Astrocyte of the cerebellum (primary cell): ENCODE measurements at regions not wholly inside any gene's neighbourhood (a gene's known extent, or its start where the extent isn't known, plus 50 kb on each side); places are given as distances from the start of the nearest gene placed in this dataset.
"Not testable (repeated sequence)": the region's sequence is repeated elsewhere in the genome, so short reads cannot be mapped to it uniquely, and the experiment has no call there.

ENCODE experiments used
- DNase-seq: peaks from one replicate; pipeline ENCODE4 v3.0.0-alpha.2; 2011; ENCODE audit warnings: low read depth
- H3K4me3 ChIP-seq: 2 replicates; pipeline ENCODE4 v1.5.1; 2011; ENCODE audit warnings: mild to moderate bottlenecking, low read depth, low read length, moderate library complexity
- CTCF ChIP-seq: IDR thresholded peaks from 2 replicates; pipeline ENCODE4 v1.5.1; 2012; ENCODE audit warnings: low read length, low read depth, moderate library complexity, mild to moderate bottlenecking; ENCODE audit errors: missing control alignments
- in situ Hi-C: cut with HindIII; loops from 2 replicates; pipeline ENCODE4 v1.10.0; 2017; ENCODE audit warnings: low sequenced_read_pairs

- TF ChIP-seq CTCF = no peak
- H3K4me3 ChIP-seq = no peak overlapping the region
- in situ Hi-C loops = no loop called here
- no peak for DNase-seq
Observed at GRCh38 chr1:67551375-67551774, 121.2 kb upstream of the SERBP1 start.

GRCh38 chr1:67552336-67552759 is 122.1 kb upstream of the SERBP1 start:
- no peak for DNase-seq
- in situ Hi-C loops = no loop called here
- no peak for TF ChIP-seq CTCF
- H3K4me3 ChIP-seq = no peak overlapping the region

DNA sequence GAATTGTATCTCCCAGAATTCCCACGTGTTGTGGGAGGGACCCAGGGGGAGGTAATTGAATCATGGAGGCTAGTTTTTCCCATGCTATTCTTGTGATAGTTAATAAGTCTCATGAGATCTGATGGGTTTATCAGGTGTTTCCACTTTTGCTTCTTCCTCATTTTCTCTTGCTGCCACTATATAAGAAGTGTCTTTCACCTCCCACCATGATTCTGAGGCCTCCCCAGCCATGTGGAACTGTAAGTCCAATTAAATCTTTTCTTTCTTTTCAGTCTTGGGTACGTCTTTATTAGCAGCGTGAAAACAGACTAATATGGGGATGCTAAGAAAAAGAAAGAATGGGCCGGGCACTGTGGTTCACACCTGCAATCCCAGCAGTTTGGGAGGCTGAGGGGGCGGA is 124.0 kb upstream of the SERBP1 start:
- in situ Hi-C loops, H3K4me3 ChIP-seq, DNase-seq: not testable (repeated sequence)

- TF ChIP-seq CTCF = no peak
- DNase-seq = no peak
- no peak overlapping the region for H3K4me3 ChIP-seq
- in situ Hi-C loops = no loop called here
Observed at GRCh38 chr1:67555461-67556296, 125.5 kb upstream of the SERBP1 start.

- no peak for TF ChIP-seq CTCF
- in situ Hi-C loops = no loop called here
- no peak overlapping the region for H3K4me3 ChIP-seq
- DNase-seq = no peak
Observed at GRCh38 chr1:67556297-67556900, 126.2 kb upstream of the SERBP1 start.

GRCh38 chr1:67557696-67558448 is 127.1 kb upstream of the GADD45A start:
- in situ Hi-C loops = no loop called here
- no peak for TF ChIP-seq CTCF
- DNase-seq = no peak
- H3K4me3 ChIP-seq = no peak overlapping the region
